ENCODE measurements at regions not wholly inside any gene's neighbourhood (a gene's known extent, or its start where the extent isn't known, plus 50 kb on each side); places are given as distances from the start of the nearest gene placed in this dataset.

DNA sequence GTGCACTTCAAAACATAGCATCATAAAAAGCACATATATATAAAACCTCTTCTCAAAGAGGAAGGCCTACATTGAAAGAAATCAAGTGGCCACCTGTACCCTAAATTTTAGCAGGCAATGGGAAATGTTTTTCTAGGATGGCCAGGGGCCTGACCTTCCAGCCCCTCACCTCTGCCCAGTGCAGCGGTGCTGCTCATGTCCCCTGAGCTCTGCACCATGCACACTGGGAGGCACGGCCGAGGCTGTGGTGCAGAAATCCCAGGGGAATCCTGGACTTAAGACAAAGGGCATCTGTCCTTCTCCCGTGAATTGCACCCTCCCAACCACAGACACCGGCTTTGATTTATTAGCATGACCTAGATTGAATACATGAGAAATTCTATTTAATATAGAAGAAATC lies 551.4 kb downstream of the GLRX3 start:
- TF ChIP-seq CTCF (IDR thresholded peaks at IDR 0.05; ENCODE audit: extremely low read depth, insufficient read depth, missing control alignments) = no peak
- in situ Hi-C loops (cut with MboI; ENCODE audit: low pct_unique_long_range_greater_than_20kb, low sequenced_read_pairs, unreplicated experiment) = no loop called here
- DNase-seq (ENCODE audit: low spot score) = no peak

DNA sequence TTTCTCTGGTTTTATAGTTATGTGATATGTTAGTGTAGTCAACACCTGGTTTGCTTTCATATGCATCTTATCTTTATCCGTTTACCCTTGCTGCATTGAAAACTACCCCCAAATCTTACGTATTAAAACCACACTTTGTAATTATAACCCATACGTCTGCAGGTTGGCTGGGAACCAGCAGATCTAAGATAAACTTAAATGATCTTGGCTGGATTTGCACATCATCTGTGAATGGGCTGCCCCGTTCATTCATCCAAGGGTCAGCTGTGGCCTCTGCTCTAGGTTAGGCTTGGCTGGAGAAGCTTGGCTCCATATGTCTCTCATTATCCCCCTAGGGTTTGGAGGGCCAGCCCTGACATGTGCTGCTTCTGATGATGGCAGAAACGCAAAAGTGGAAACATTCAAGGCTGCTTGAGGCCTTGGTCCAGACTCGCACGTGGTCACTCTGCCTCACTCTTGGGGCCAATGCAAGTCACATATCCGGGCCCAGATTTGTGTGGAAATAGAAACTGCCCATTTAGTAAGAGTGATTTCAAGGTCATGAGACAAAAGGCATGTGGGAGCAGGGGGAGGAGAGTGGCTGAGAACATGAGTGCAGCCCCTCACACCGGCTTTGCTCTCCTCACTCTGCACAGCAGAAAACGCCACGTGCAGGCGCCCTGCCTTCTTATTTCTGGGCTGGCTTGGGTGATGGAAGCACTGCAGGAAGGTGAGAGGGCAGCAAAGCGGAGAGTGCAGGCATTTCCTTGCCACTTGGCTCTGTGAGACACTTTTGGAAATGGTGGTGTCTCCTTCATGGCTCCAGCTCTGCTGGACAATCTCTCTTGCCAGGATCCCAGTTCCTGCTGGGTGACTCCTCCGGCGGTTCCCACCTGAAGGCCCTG lies 553.8 kb downstream of the GLRX3 start:
- TF ChIP-seq CTCF (IDR thresholded peaks at IDR 0.05; ENCODE audit: extremely low read depth, insufficient read depth, missing control alignments) = no peak
- DNase-seq (ENCODE audit: low spot score) = no peak
- in situ Hi-C loops (cut with MboI; ENCODE audit: low pct_unique_long_range_greater_than_20kb, low sequenced_read_pairs, unreplicated experiment) = no loop called here

DNA sequence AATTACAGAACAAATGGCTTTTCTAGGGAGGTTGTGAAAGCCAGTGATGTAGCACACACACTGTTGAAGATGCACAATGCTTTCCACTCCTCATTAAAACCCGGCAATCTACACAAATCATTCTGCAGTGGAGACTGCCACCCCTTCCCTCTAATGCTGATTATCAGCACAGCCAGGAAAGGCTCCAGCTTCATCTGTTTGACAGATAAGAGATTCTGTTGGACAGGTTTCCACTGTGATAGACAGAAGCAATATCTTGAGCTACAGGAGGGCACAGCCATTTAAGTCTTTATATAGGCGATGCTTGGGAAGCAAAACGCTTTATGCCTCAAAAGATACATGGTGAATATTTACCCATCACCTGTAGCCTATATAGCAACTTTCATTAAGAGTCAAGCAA lies 555.6 kb downstream of the GLRX3 start:
- no peak for DNase-seq (ENCODE audit: low spot score)
- in situ Hi-C loops (cut with MboI; ENCODE audit: low pct_unique_long_range_greater_than_20kb, low sequenced_read_pairs, unreplicated experiment) = no loop called here
- TF ChIP-seq CTCF (IDR thresholded peaks at IDR 0.05; ENCODE audit: extremely low read depth, insufficient read depth, missing control alignments) = no peak

- in situ Hi-C loops (cut with MboI; ENCODE audit: low pct_unique_long_range_greater_than_20kb, low sequenced_read_pairs, unreplicated experiment) = no loop called here
- DNase-seq (ENCODE audit: low spot score) = no peak
- TF ChIP-seq CTCF (IDR thresholded peaks at IDR 0.05; ENCODE audit: extremely low read depth, insufficient read depth, missing control alignments) = no peak
These were observed 560.7 kb downstream of the GLRX3 start for GRCh38 chr10:130696870-130697269.

DNA sequence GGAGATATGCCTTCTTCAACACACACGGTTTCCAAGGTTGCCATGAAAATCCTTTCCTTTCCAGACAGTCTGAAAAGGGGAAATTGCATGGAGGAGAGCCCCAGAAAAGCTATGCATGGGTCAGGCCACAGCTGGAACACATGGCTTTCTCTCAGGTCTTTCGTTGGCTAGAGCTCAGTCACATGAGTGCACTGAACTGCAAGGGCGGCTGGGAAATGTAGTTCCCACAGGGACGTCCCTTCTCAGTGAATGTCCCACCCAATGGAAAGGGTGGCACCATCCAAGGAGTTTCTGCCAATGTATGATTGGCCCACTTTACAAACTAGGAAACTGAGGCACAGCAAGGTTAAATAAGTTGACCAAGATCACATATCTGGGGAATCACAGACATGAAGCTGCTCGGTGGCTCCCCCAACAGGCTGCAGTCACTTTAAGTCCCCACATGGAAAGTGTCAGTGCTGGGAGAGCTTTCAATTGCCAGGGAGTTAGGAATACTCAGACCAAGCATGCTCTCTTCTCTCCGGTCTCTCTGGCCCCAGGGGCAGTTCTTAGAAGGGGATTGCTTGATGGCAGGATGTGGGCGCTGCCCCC lies 571.3 kb downstream of the GLRX3 start:
- no peak for DNase-seq (ENCODE audit: low spot score)
- in situ Hi-C loops (cut with MboI; ENCODE audit: low pct_unique_long_range_greater_than_20kb, low sequenced_read_pairs, unreplicated experiment) = no loop called here
- TF ChIP-seq CTCF (IDR thresholded peaks at IDR 0.05; ENCODE audit: extremely low read depth, insufficient read depth, missing control alignments) = no peak

DNA sequence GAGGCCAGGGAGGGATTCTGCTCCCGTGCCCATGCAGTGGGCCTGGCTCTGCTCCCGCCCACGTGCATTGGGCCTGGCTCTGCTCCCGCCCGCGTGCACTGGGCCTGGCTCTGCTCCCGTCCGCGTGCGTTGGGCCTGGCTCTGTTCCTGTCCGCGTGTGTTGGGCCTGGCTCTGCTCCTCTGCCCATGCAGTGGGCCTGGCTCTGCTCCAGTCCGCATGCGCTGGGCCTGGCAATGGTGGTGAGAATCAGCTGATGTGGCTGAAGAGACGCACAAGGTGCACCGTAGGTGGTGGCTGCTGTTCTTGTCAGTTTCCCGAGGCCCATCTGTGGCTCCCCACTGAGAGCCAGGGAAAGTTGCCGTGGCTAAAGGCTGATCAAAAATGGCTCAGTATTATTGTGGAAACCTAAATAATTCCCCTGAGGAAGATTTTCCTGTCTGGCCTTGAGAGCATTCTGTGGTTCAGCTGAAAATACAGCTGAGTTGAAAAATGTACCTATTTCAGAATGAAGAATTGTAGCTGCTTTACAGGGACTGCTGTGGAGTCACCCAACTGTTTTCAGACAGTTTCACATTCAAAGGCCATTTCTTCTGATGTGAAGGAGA lies 572.4 kb downstream of the GLRX3 start:
- in situ Hi-C loops (cut with MboI; ENCODE audit: low pct_unique_long_range_greater_than_20kb, low sequenced_read_pairs, unreplicated experiment) = no loop called here

More for the DNA sequence above, 572.4 kb downstream of the GLRX3 start:
- DNase-seq (ENCODE audit: low spot score) = no peak
- no peak for TF ChIP-seq CTCF (IDR thresholded peaks at IDR 0.05; ENCODE audit: extremely low read depth, insufficient read depth, missing control alignments)
